Lower leg skin (tissue), 3 donors: ENCODE measurements at regions not wholly inside any gene's neighbourhood (a gene's known extent, or its start where the extent isn't known, plus 50 kb on each side); places are given as distances from the start of the nearest gene placed in this dataset.

ENCODE experiments used
- POLR2A ChIP-seq, 2 donors: fragments of 450-650 bp; IDR thresholded peaks; one replicate each; pipeline ENCODE4 v1.6.1; 2016 to 2017; ENCODE audit warnings: antibody characterized with exemption in 2 of 2, mild to moderate bottlenecking in 1 of 2, moderate library complexity in 1 of 2
- TF ChIP-seq, protein P1 (sequence below), 3 donors: fragments of 450-650 bp; IDR thresholded peaks; one replicate each; pipeline ENCODE4 v1.5.1; 2016; ENCODE audit warnings: antibody characterized with exemption in 3 of 3, mild to moderate bottlenecking in 3 of 3, moderate library complexity in 2 of 3

DNA sequence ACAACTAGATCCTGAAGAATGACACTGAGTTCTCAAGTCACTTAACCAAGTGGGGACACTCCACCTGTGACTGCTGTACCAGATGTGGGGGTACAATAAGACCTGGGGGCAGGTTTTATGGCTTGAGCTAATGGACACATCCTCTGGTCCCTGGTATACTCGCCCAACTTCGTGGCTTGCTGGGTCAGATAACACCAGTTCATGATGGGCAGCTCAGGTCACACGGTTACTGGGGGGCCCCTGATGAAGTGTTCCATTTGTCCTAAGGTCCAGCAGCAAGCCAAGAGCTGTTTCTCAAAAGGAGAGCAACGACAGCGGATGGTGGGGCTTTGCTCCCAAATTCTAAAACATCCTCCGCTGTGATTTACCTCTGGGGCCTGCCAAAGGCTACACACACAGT is 1368.4 kb downstream of the BRD1 start:
- TF ChIP-seq, protein P1, sequence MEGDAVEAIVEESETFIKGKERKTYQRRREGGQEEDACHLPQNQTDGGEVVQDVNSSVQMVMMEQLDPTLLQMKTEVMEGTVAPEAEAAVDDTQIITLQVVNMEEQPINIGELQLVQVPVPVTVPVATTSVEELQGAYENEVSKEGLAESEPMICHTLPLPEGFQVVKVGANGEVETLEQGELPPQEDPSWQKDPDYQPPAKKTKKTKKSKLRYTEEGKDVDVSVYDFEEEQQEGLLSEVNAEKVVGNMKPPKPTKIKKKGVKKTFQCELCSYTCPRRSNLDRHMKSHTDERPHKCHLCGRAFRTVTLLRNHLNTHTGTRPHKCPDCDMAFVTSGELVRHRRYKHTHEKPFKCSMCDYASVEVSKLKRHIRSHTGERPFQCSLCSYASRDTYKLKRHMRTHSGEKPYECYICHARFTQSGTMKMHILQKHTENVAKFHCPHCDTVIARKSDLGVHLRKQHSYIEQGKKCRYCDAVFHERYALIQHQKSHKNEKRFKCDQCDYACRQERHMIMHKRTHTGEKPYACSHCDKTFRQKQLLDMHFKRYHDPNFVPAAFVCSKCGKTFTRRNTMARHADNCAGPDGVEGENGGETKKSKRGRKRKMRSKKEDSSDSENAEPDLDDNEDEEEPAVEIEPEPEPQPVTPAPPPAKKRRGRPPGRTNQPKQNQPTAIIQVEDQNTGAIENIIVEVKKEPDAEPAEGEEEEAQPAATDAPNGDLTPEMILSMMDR (IDR thresholded peaks at IDR 0.05) = no peak
- TF ChIP-seq POLR2A (IDR thresholded peaks at IDR 0.05) = no peak
